HG03159 (cell line): ENCODE measurements at regions not wholly inside any gene's neighbourhood (a gene's known extent, or its start where the extent isn't known, plus 50 kb on each side); places are given as distances from the start of the nearest gene placed in this dataset.

Source experiments
- ATAC-seq: cut with Tn5 transposase; IDR thresholded peaks from one replicate; pipeline ENCODE4 v1.9.1; 2021; ENCODE audit warnings: mild to moderate bottlenecking, moderate library complexity; ENCODE audit not compliant: unreplicated experiment

DNA sequence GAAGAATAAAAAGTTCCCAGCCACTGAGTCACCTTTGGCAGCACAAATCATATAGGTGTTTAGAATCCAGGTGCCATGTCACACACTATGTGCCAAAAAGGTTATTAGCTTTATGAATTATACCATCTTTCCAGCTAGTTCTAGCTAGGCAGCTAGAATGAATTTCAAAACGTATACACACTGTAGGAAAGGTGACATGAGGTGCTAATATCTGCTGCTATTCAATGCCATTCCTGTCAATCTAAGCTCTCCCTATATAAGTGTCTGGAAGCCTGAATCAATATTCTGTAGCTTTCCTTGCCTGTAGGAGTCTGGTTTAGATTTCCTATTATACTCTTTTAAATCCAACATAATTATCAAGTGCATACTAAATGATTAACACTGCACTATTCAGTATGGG, 868.6 kb downstream of the GATA3 start:
- no peak for ATAC-seq

GRCh38 chr10:8927705-8928104, 873.2 kb downstream of the GATA3 start:
- no peak for ATAC-seq

DNA sequence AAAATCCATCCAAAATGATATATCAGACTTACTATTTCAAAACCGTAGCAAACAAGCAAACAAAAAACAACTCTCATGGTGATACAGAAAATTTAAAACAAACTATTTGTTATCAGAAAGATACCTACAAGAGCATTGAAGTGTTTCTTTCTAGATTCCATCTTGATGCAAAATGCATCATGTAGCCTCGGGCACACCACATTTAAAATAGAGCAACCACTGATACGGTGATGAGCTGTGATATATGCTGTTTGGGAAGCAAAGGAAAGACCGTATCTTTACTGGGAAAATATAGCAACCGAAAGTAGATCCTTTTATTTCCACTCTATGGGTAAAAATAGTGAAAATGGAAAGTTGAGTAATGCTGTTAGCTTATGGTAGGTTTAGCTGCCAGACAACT, 892.0 kb downstream of the GATA3 start:
- ATAC-seq, result no peak

- no peak for ATAC-seq
Observed at GRCh38 chr10:8950978-8951377, 896.5 kb downstream of the GATA3 start.

- ATAC-seq, result no peak
Observed at GRCh38 chr10:8951440-8952089, 897.1 kb downstream of the GATA3 start.

GRCh38 chr10:8956400-8956799, 901.9 kb downstream of the GATA3 start:
- no peak for ATAC-seq

DNA sequence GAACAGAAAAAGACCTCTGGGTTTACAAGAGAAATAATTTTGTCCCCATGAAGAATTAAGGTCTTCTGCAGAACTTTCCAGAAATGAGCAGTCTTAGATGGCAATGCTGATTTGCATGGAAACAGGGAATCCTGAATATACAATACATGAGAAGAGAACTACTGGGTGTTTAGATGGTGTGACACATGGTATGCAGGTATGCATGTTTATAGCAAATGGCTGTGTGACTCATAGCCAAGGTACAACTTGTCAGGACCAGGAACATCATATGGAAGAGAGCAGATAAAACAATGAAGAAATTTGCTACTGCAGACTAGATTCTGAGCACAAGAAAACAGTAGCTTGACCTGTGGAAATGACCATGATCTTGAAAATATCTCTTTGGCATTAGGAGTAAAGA, 907.8 kb downstream of the GATA3 start:
- no peak for ATAC-seq

DNA sequence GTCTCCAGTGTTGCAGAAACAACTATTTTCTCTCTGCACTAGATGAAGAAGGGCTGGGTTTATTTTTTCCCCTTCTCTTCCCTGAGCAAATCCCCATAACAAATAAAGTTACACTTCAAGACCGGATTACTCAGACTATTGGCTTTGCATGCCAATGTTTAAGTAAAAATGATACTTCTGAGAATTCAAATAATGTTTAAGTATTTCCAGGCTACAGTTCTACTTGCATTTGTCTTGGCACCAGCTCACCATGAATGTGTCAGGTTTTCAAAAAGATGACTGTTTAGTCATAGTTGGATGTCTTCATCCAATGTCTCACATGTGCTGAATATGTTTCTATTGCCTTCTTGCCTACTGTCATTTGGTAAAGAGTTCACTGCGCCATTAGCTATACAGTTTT, 912.6 kb downstream of the GATA3 start:
- ATAC-seq, result no peak

DNA sequence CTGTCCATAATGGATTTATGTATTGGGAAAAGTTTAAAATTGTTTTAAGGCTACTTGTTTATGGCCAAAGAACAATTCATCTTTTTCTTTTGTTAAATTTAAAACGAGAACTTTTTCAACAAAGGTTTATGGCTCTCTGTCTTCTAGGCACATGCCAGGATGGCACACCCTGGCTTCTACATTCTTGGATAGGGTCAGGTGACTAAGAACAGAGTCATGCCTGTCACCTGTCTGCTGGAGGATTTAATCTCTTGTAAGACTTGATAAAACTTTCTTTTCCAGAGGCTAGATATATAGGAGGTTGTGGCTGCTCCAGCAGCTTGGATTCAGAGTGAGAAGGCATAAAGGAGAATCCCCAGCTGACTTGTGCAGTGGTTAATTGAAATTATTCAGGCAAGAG, 915.4 kb downstream of the GATA3 start:
- no peak for ATAC-seq

DNA sequence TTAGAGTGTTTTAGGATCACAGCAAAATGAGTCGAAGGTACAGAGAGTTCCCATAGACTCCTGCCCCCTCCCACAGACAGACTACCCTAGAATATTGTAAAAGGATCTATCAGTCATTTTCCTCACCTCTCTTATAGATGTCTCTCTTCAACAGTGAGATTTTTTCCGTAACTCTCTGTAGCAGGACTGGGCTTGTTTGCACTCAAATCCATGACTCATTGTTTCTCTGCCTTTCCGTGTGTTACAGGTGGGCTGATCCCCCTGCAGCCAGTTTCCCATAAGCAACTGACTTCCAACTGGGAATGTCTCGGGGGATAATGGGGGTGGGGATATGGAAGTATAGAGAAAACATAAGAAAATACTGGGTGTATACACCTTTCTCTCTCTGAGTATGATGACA, 921.0 kb downstream of the GATA3 start:
- ATAC-seq, result no peak

GRCh38 chr10:8978100-8978499, 923.6 kb downstream of the GATA3 start:
- no peak for ATAC-seq

DNA sequence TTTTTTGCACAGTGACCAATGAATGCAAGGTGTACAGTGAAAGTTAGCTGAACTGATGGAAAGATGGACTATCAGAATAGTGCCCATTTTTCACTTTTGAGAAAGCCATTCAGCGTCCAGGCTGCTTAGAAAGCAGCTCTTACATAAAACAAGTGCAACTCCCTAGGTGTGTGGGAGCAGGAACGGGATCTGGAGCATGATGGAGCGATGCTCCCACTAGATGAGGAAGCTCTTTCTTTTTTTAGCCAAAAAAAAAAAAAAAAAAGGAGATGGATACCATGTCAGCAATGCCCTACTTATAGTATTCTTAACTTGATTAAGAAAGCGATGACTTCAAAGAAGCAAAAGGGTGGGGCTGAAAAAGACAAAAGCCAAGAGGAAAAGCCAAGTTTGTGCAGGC, 925.5 kb downstream of the GATA3 start:
- ATAC-seq, result no peak

DNA sequence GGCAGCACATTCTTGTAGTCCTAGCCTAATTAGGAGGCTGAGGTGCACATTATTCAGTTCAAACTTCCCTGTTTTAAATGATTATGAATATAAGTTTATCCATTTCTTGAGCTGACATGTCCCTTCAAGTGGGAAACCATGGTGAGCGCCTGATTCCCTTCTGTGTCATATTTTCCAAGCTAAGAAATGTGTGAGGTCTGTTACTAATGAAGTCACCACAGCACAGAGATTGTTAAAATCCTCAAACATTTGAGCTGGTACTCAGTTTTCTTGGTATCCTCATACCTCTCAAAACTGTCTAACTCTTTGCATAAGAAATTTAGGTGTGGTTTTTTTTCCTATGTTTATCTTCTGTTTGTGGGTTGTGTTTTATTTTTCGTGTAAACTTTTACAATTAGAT, 926.8 kb downstream of the GATA3 start:
- ATAC-seq, result no peak

DNA sequence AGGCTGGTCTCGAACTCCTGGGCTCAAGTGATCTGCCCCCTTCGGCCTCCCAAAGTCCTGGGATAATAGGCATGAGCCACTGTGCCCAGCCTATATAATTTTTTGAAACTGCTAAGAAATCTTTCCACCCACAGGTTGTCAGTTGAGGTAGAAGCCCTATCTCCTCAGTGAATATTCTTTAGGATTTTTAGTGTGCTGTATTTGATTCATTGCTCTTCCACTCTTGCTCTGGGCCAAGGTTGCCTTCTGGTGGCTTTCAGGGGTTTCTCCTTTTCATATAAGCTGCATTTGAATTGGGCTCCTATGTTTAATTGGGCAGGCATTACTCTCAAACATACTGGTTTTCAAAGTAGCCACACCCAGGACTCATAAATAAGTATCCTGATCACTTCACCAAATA, 931.2 kb downstream of the GATA3 start:
- ATAC-seq, result no peak

DNA sequence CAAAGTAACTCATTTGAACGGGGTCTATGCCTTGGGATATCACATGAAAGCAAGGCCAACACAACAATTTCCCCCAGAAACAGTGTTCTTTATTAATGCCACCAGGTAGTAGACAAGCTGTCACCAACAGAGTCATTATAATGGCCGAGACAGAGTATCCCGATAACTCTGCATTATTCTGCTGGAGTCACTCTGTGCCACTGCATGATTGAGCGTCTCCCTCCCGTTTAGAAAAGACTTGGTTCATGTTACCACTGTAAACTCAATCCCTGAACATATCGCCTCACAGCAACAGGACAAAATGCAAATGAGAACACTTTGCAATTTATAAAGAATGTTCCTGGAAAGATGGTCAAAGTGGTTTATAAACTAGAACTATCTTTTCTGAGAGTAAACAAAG, 932.5 kb downstream of the GATA3 start:
- ATAC-seq, result no peak

GRCh38 chr10:8987712-8988111, 933.2 kb downstream of the GATA3 start:
- no peak for ATAC-seq

DNA sequence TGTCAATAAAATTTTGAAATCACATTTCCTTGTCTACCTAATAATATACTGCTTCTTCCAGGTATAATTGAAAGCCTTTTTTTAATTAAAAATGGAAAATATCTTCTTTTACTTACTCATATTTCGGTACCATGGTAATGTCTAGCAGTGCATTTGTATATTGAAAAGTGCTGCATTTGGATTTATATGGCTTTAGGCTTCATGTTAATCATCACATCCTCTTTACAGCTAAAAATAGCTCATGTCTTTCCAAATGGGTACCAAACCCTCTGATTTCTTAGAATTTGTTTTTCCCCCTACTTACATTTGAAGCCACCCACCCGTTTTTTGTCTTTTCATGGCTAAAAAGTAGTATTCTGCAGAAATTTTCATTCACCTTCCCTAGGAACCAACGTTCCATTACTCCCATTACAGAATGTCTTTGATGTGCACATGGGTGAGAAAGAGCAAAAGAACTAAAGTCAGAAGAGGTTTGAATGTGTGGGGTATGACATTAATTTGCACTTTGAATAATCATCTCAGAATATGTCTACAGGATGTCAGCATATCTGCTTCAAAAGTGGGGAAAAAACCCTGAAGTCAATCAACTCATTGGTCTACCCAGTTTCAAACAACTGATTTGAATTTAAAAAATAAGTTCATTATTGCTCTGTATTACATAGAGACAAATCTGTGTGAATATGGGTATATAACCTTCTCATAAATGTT, 935.9 kb downstream of the GATA3 start:
- no peak for ATAC-seq

DNA sequence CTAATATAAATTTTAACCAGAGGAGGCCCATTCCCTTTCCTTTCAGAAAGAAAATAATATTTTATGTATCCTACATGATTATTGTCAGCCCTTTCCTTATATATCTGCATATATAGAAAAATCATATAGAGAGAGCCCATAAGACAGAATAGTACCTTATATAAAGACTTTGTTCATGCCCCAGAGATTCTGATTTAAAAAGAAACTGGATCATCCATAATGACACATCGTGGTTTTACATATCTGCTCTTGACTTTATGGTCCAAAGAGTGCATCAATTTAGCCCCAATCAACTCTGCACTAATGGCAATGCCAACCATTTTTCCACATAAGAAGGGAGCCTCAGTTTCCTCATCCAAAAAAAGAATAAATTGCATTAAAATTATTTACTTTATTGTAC, 937.5 kb downstream of the GATA3 start:
- no peak for ATAC-seq

- no peak for ATAC-seq
Observed at GRCh38 chr10:8993864-8994263, 939.4 kb downstream of the GATA3 start.

DNA sequence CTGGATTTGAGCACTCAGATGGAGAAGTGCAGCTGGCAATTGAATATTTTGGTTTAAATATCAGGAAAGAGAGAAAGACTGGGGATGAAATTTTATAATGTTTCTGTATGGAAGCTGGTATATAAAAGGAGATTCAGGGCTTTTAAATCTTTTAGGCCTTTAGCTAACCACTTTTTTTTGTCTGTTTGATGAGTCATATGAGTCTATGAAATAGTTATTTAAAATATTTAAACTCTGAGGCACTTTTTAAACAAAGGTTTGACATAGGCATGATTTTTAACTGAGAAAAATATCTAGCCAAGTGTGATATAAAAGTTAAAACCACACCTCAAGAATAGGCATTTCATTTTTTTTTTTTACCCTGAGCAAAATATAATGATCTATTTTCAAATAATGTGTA, 944.3 kb downstream of the GATA3 start:
- ATAC-seq, result no peak

- no peak for ATAC-seq
Observed at GRCh38 chr10:9003122-9003521, 948.6 kb downstream of the GATA3 start.

GRCh38 chr10:9004736-9005135, 950.2 kb downstream of the GATA3 start:
- ATAC-seq, result no peak

DNA sequence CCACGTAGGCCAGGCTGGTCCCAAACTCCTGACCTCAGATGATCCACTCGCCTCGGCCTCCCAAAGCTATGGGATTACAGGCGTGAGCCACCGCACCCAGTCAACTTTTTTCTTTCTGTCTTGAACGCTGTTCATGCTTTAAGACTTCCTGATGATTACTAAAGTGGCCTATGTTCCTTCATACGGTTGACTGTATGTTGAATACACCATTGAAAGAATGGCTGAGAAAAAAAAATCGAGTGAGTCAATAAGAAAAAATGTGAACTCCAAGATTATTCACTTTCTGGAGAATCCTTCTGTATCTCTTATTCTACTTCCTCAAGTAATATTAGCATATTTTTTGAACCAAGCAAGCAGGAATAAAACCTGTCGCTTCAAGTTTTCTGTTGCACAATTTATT, 955.0 kb downstream of the GATA3 start:
- no peak for ATAC-seq
